CD4-positive, alpha-beta T cell treated with Interleukin-6 at 100 ng/mL for 8 hours (primary cell): ENCODE measurements at regions not wholly inside any gene's neighbourhood (a gene's known extent, or its start where the extent isn't known, plus 50 kb on each side); places are given as distances from the start of the nearest gene placed in this dataset.

Experiments used
- DNase-seq: peaks from one replicate; pipeline ENCODE4 v3.0.0-alpha.2; 2020; ENCODE audit warnings: mixed read lengths, low spot score

GRCh38 chr2:105621038-105621437, 123.7 kb upstream of the NCK2 start:
- DNase-seq, result no peak

- DNase-seq, result no peak
Observed at GRCh38 chr2:105618351-105618659, 126.4 kb upstream of the NCK2 start.

- no peak for DNase-seq
Observed at GRCh38 chr2:105617631-105618350, 126.9 kb upstream of the NCK2 start.

GRCh38 chr2:105615305-105615704, 129.4 kb upstream of the NCK2 start:
- no peak for DNase-seq

- DNase-seq, result no peak
Observed at GRCh38 chr2:105611811-105612424, 132.8 kb upstream of the NCK2 start.

- no peak for DNase-seq
Observed at GRCh38 chr2:105611333-105611637, 133.4 kb upstream of the NCK2 start.

- DNase-seq, result no peak
Observed at GRCh38 chr2:105610576-105611332, 134.0 kb upstream of the NCK2 start.

- no peak for DNase-seq
Observed at GRCh38 chr2:105609746-105610402, 134.8 kb upstream of the NCK2 start.

GRCh38 chr2:105607920-105608504, 136.7 kb upstream of the NCK2 start:
- no peak for DNase-seq

- DNase-seq, result no peak
Observed at GRCh38 chr2:105606081-105606480, 138.6 kb upstream of the NCK2 start.

- DNase-seq, result no peak
Observed at GRCh38 chr2:105604938-105605337, 139.8 kb upstream of the NCK2 start.

GRCh38 chr2:105600949-105601794, 143.5 kb upstream of the NCK2 start:
- no peak for DNase-seq

GRCh38 chr2:105600602-105600948, 144.1 kb upstream of the NCK2 start:
- no peak for DNase-seq

GRCh38 chr2:105600037-105600442, 144.7 kb upstream of the NCK2 start:
- no peak for DNase-seq

- no peak for DNase-seq
Observed at GRCh38 chr2:105598829-105599698, 145.6 kb upstream of the NCK2 start.

GRCh38 chr2:105597806-105598803, 146.6 kb upstream of the NCK2 start:
- no peak for DNase-seq

GRCh38 chr2:105597011-105597805, 147.5 kb upstream of the NCK2 start:
- no peak for DNase-seq

- DNase-seq, result no peak
Observed at GRCh38 chr2:105596411-105596921, 148.2 kb upstream of the NCK2 start.
